ENCODE measurements at regions not wholly inside any gene's neighbourhood (a gene's known extent, or its start where the extent isn't known, plus 50 kb on each side); places are given as distances from the start of the nearest gene placed in this dataset.

GRCh38 chr2:129717560-129718130 is 261.8 kb upstream of the RAB6C start:
- no peak overlapping the region for H3K4me3 ChIP-seq (ENCODE audit: severe bottlenecking)
- no peaks in the 10 kb centered on the region for H3K36me3 ChIP-seq (ENCODE audit: low read depth)
- H3K27me3 ChIP-seq (ENCODE audit: insufficient read depth, poor library complexity, severe bottlenecking), result peaks cover 12% of the 10 kb centered on the region
- H3K9me3 ChIP-seq (ENCODE audit: severe bottlenecking), result no peaks in the 10 kb centered on the region
- ATAC-seq (ENCODE audit: low read depth) (no peak), DNase-seq (ENCODE audit: low spot score) (no peak)
- no peak overlapping the region for H3K27ac ChIP-seq (ENCODE audit: poor library complexity, severe bottlenecking)
- no peak for TF ChIP-seq CTCF (IDR thresholded peaks at IDR 0.05; ENCODE audit: poor library complexity, severe bottlenecking)
- no peaks in the 10 kb centered on the region for H3K4me1 ChIP-seq (ENCODE audit: insufficient read depth, poor library complexity, severe bottlenecking)

GRCh38 chr2:129719335-129719734 is 260.1 kb upstream of the RAB6C start:
- Histone ChIP-seq H3K4me3 (ENCODE audit: severe bottlenecking) (no peak overlapping the region), H3K9me3 (ENCODE audit: severe bottlenecking) (no peaks in the 10 kb centered on the region), H3K36me3 (ENCODE audit: low read depth) (no peaks in the 10 kb centered on the region), H3K4me1 (ENCODE audit: insufficient read depth, poor library complexity, severe bottlenecking) (no peaks in the 10 kb centered on the region), H3K27me3 (ENCODE audit: insufficient read depth, poor library complexity, severe bottlenecking) (peaks cover 12% of the 10 kb centered on the region), H3K27ac (ENCODE audit: poor library complexity, severe bottlenecking) (no peak overlapping the region)
- no peak for TF ChIP-seq CTCF (IDR thresholded peaks at IDR 0.05; ENCODE audit: poor library complexity, severe bottlenecking)
- ATAC-seq (ENCODE audit: low read depth), result no peak
- DNase-seq (ENCODE audit: low spot score), result no peak

GRCh38 chr2:129720360-129720759 is 259.1 kb upstream of the RAB6C start:
- H3K4me3 ChIP-seq (ENCODE audit: severe bottlenecking), result no peak overlapping the region
- no peak for ATAC-seq (ENCODE audit: low read depth)
- DNase-seq (ENCODE audit: low spot score), result no peak

GRCh38 chr2:129720761-129721160 is 258.7 kb upstream of the RAB6C start:
- Histone ChIP-seq H3K27ac (ENCODE audit: poor library complexity, severe bottlenecking) (no peak overlapping the region), H3K4me3 (ENCODE audit: severe bottlenecking) (no peak overlapping the region), H3K4me1 (ENCODE audit: insufficient read depth, poor library complexity, severe bottlenecking) (no peaks in the 10 kb centered on the region), H3K27me3 (ENCODE audit: insufficient read depth, poor library complexity, severe bottlenecking) (peaks cover 12% of the 10 kb centered on the region), H3K9me3 (ENCODE audit: severe bottlenecking) (no peaks in the 10 kb centered on the region), H3K36me3 (ENCODE audit: low read depth) (no peaks in the 10 kb centered on the region)
- TF ChIP-seq CTCF (IDR thresholded peaks at IDR 0.05; ENCODE audit: poor library complexity, severe bottlenecking), result no peak
- DNase-seq (ENCODE audit: low spot score), result no peak
- no peak for ATAC-seq (ENCODE audit: low read depth)

More at GRCh38 chr2:129720360-129720759, 259.1 kb upstream of the RAB6C start:
- Histone ChIP-seq H3K27ac (ENCODE audit: poor library complexity, severe bottlenecking) (no peak overlapping the region), H3K36me3 (ENCODE audit: low read depth) (no peaks in the 10 kb centered on the region), H3K4me1 (ENCODE audit: insufficient read depth, poor library complexity, severe bottlenecking) (no peaks in the 10 kb centered on the region), H3K27me3 (ENCODE audit: insufficient read depth, poor library complexity, severe bottlenecking) (peaks cover 12% of the 10 kb centered on the region), H3K9me3 (ENCODE audit: severe bottlenecking) (no peaks in the 10 kb centered on the region)
- TF ChIP-seq CTCF (IDR thresholded peaks at IDR 0.05; ENCODE audit: poor library complexity, severe bottlenecking), result no peak

DNA sequence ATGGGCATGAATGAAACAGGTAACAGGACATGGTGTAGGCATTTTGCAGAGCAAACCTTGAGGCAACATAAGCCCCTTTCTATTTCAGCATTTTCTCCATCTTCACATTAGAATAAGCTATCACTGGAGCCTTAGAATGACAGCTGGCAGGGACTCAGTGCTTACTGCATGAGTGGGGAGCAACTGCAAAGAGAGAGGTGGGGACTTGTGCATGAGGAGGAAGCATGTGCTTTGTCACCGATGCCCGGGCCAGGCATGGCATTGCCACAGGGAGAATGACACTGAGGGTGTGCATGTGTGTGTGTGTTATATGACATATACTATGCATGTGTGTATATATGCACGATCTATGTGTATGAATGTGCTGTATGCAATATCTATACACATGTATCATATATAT is 258.2 kb upstream of the RAB6C start:
- ATAC-seq (ENCODE audit: low read depth) (no peak), DNase-seq (ENCODE audit: low spot score) (no peak)
- Histone ChIP-seq H3K27me3 (ENCODE audit: insufficient read depth, poor library complexity, severe bottlenecking) (peaks cover 12% of the 10 kb centered on the region), H3K4me1 (ENCODE audit: insufficient read depth, poor library complexity, severe bottlenecking) (no peaks in the 10 kb centered on the region), H3K27ac (ENCODE audit: poor library complexity, severe bottlenecking) (no peak overlapping the region), H3K36me3 (ENCODE audit: low read depth) (no peaks in the 10 kb centered on the region), H3K4me3 (ENCODE audit: severe bottlenecking) (no peak overlapping the region), H3K9me3 (ENCODE audit: severe bottlenecking) (no peaks in the 10 kb centered on the region)
- TF ChIP-seq CTCF (IDR thresholded peaks at IDR 0.05; ENCODE audit: poor library complexity, severe bottlenecking), result no peak
